DMS153 treated with DMSO at 0.1 percent for 48 hours (cell line): ENCODE measurements at regions not wholly inside any gene's neighbourhood (a gene's known extent, or its start where the extent isn't known, plus 50 kb on each side); places are given as distances from the start of the nearest gene placed in this dataset.
"Not testable (repeated sequence)": the region's sequence is repeated elsewhere in the genome, so short reads cannot be mapped to it uniquely, and the experiment has no call there.

Source experiments
- DNase-seq: peaks from one replicate; lab custom pipeline; 2025; ENCODE audit not compliant: unreplicated experiment; lab: John Stamatoyannopoulos, UW

- no peak for DNase-seq
These were observed 162.0 kb downstream of the C9orf50 start for GRCh38 chr9:129458663-129459546.

GRCh38 chr9:129458155-129458661 lies 162.7 kb downstream of the C9orf50 start:
- peak; percentile 42 for DNase-seq

GRCh38 chr9:129457325-129457779 lies 163.5 kb downstream of the C9orf50 start:
- no peak for DNase-seq

- no peak for DNase-seq
These were observed 164.2 kb downstream of the C9orf50 start for GRCh38 chr9:129456549-129457324.

GRCh38 chr9:129455151-129455995 lies 165.5 kb downstream of the C9orf50 start:
- DNase-seq: no peak

- no peak for DNase-seq
These were observed 166.3 kb downstream of the C9orf50 start for GRCh38 chr9:129454467-129455067.

GRCh38 chr9:129453734-129454133 lies 167.2 kb downstream of the C9orf50 start:
- no peak for DNase-seq

GRCh38 chr9:129451669-129452068 lies 169.2 kb downstream of the C9orf50 start:
- no peak for DNase-seq

GRCh38 chr9:129451089-129451656 lies 169.7 kb downstream of the C9orf50 start:
- no peak for DNase-seq

- no peak for DNase-seq
These were observed 171.8 kb downstream of the C9orf50 start for GRCh38 chr9:129449066-129449465.

GRCh38 chr9:129446828-129447550 lies 173.9 kb downstream of the C9orf50 start:
- DNase-seq: peak; percentile 33

- DNase-seq: no peak
These were observed 175.1 kb downstream of the C9orf50 start for GRCh38 chr9:129445794-129446306.

- DNase-seq: not testable (repeated sequence)
These were observed 177.3 kb downstream of the C9orf50 start for GRCh38 chr9:129443515-129444164.

GRCh38 chr9:129442803-129443511 lies 177.9 kb downstream of the C9orf50 start:
- no peak for DNase-seq

- DNase-seq: no peak
These were observed 179.0 kb downstream of the C9orf50 start for GRCh38 chr9:129441852-129442251.

GRCh38 chr9:129440435-129441186 lies 180.3 kb downstream of the C9orf50 start:
- DNase-seq: no peak

GRCh38 chr9:129439242-129439641 lies 181.7 kb downstream of the C9orf50 start:
- no peak for DNase-seq
